ENCODE measurements at regions not wholly inside any gene's neighbourhood (a gene's known extent, or its start where the extent isn't known, plus 50 kb on each side); places are given as distances from the start of the nearest gene placed in this dataset.
A peak's percentile ranks its signal among the peaks of the same experiment; 100 is the strongest.

DNA sequence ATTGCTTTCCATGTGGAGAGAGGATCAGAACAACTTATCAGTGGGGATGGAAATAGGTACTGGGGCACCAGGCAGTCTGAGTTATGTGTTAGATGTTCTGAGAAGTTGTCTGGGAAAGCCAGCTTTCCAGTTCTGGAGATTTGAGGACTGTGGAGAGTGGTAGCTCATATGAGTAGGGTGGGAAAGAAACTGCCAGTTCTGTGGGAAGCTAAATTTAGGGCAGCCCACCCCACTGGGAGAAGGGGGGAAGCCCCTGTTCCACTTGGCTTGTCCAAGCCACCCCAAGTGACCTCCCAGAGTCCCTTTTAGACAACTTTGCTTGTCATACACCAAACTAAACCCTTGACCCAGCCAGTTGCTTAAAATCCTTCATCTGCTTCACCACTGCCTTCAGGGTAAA, 189.5 kb downstream of the REEP3 start:
- no peak for DNase-seq

DNA sequence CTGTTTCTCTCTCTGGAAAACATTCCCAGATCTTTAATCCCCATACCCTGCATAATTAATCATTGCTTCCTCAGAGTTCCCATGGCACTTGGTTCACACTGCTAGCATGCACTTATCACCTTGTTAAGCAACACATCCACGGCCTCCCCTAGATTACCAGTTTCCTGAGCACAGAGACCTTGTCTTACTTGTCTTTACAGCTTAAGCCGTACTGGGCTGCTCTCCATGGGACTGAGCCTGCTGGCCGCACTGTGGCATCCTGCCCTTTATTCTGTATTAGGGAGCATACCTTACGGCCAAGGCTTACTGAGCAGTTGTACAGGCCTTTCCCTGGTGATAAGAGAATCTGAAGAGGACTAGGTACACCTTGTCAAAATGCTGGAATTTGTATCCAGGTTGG, 190.2 kb downstream of the REEP3 start:
- DNase-seq: peak; percentile 2

DNA sequence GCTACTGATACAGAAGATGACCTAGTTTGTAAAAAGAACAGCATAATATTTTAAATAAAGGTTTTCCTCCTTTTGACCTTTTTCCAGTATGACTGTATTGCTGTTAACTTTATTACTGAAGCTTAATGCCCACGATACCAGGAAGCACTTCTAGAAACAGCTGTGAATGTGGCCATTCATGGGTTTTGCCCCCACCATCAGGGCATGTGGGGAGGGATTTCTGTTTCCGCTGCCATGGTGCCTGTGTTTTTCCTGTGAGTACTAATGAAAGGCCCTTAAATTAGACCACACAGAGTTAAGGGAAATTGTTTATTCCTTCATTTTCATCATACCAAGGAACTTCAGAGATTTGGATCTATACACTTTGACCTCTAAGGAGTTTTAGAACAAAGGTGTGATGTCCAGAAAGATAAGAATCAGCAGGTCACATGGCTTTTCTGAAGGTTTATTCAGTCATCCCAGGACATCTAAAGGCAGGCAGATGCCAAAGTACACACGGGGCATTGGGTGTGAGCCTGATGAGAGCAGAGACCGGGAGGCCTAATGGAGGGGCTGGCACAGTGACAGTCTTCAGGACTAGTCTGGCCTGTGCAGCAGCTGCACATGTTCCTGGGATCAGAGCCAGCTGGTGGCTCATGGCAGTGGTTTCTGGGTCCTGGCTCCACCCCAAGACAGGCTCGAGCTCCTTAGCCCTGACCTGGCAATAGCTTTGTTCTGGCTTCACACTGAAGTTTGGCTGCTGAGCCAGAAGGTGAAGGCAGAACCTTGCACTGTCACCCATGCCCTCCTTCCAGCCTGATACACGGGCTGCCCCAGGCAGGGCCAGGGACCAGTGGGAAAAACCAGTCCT, 190.9 kb downstream of the REEP3 start:
- DNase-seq: peak; percentile 77

DNA sequence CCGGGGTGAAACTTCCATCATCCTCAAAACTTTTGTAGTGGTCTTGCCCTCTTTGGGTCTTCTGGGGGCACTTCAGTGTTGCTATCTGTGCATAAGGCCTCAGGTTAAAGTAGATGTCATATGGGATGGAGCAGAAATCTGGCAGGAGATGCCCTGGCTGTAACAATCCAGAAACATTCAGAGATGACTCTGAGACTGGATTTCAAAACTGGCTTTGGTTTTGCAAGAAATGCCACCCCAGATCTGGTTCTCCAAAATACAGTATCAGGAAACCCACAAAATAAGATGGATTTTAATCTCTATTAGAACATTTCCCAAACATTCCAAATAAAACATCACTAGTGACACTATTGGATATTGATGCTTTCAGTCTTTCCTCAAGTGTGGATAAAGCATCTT, 191.5 kb downstream of the REEP3 start:
- no peak for DNase-seq

DNA sequence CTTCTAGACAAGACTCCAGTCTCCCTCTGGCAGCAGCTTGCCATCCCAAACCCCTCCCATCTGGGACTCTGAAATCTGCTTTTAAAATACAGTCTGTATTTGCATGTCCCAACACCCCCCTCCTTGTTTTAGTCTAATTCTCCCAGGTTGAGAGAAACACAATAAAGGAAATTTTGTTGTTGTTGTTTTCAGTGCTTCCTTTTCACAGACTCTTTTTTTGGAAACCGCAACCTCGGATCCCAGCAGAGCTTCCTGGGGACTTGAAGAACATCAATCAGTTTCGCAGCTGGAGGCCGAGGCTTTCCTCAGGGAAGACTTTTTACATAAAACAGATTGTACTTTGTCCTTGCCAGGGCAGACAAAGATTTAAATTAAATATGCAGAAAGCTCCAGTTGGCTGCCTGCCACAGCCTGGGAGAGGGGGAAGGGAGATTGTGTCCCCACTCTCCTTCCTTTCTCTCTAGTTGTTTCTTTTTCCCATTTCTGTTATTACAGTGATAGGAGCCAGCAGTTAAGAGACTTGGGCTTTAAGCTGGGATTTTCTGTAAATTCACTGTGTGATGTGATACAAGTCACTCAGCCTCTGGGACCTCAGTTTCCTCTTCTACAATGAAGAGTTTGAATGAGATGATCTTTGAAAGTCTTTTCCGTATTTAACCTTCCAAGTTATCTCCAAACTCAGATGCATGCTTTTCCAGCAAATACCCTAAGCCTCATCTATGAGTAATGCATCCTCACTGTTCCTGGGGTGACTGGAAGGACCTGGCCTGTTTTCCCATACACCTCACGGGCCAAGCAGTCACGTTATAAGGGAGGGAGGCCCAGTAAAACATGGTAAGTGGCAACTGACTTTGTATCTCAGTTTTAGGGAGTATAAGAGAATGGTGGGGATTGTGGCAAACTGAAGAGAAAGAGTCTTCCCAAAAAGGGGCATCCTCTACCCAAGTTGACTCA, 192.3 kb downstream of the REEP3 start:
- DNase-seq: peak; percentile 69

DNA sequence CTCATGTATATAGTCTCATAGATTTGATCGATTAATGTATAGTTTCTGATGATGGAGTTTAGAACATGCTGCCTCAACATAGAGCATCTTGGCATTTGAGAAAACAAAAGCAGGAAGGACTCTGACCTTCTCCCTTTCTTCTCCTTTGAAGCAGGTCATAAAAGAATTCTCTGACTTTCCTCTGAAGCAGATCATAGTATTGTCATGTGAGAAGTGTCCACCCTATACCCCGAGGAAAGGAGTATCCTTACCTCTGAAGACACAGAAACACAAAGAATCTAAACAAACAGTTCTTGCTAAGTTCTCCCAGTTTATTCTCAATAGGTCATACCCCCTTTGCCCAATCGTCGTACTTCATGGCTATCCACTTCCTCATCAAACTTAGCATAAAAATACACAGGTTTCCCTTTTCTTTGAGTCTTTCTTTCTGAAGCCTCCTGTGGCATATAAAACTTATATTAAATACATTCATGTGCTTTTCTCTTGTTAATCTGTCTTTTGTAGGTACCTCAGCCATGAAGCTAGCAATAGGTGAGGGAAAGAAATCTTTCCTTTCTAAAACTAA, 194.9 kb downstream of the REEP3 start:
- no peak for DNase-seq

DNA sequence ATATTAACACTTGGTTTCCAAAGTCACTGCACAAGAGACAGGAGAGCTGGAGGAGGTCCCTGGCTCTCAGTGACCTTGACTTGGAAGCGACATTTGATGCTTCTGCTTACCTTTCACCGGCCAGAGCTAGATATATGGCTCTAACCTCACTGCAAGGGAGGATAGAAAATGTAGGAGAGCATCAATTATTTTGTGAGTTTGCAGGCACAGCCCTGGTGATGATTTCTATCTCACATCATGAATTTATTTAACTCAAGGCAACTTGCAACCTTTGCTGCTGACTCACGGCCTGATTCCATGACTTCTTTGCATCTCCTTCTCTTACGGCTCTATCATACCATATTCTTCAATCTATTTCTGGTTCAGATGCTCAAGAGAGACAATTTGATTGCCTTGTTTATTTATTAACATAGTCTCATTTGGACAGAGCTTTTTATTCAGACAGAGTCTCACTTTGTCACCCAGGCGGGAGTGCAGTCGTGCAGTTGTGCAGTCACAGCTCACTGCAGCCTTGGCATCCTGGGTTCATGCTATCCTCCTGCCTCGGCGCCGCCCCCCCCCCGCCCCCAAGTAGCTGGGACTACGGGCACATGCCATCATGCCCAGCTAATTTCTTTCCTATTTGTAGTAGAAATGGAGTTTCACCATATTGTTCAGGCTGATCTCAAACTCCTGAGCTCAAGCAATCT, 196.0 kb downstream of the REEP3 start:
- no peak for DNase-seq

DNA sequence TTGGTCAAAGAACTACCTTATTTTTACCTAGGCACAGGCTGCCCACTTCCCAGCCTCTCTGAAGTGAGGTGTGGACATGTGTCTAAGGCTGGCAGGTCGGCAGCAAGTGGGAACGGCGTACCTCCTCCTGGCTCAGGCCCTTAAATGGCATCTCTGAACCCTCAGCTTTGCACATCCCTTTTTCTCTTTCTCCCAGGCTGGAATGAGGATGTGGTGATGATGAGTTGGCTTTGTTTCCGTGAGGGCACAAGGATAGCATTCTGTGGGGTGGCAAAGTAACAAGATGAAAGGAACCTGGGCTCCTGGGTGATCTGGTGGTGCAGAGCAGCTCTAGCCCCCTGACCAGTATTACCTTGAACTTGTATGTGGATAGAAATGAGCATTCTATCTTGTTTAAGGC, 196.8 kb downstream of the REEP3 start:
- no peak for DNase-seq

DNA sequence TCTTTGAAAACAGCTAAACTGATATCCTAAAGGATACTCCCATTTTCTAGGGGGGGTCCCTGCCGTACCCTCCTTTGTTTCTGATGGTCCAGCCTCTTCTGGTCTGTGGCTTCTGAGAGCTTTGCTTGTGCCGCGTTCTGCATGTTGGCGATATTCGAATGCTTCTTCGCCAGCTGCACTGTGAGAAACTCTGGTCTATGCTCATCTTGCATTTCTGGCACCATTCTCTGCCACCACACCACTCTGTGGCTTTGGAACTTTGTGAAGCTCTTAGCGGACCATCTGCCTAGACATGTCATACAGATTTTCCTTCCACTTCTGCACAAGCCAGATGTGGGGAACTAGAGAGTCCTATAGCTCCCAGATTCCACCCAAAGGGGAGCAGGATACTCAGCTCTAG, 197.2 kb downstream of the REEP3 start:
- no peak for DNase-seq

DNA sequence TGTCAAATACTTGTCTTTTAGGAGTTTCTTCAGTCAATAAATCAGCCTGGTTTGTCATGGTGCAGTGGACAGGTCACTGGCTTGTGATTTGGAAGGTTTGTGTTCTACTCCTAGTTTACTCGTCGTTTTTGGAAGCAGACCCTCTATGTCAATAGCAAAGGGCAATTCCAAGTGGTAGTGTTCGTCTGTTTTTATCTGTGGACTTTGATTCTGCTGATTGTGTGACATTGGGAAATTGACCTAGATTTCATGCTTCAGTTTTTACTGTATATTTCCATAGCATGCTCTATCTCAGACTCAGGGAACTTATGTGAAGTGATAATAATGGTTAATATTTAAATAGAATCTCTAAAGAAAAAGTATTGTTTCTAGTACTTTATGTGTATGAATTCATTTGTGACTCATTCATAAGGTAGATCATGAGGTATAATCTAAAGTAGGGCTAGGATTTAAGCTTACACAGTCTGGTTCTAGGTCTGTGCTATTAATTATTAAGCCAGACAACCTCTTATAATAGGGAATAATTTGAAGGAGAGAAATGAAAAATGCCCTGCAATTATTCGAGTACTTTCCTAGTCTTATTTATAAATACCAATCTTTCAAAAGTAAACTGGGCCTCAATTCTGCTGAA, 198.1 kb downstream of the REEP3 start:
- DNase-seq: no peak

DNA sequence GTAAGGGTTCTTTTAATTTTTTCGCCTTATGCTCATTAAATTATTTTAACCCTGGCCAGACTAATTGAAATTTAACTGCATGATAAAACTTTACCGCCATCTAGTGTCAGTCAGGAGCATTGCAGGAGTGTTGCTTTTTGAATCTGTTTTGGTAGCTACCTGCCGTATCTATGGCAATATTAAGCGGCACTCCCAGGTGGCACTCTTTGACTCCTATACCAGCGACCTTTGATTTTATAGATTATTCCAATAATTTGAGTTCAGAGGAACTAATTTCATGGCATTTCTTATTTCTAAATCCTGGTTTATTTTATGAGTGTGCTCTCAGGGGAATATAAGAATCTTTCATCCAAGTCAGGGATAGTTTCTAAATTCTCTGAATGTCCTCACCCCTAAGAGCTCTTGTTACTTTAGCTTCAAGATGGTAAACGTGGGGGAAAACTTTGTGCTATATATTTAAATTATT, 198.9 kb downstream of the REEP3 start:
- DNase-seq: peak; percentile 72

DNA sequence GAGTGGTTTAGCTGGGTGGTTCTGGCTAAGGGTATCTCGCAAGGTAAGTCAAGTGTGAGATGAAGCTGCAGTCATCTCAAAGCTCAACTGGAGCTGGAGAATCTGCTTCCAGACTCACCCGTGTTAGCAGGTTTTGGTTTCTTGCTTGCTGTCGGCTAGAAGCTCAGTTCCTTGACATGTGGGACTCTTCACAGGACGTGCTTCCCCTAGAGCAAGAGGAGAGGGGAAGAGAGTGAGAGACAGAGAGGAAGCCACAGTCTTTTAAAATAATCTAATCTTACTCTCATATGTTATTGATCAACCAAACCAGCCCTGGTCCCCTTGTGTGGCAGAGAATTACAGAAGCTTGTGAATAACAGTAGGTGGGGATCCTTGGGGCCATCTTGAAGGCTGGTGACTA, 199.5 kb downstream of the REEP3 start:
- DNase-seq: no peak

DNA sequence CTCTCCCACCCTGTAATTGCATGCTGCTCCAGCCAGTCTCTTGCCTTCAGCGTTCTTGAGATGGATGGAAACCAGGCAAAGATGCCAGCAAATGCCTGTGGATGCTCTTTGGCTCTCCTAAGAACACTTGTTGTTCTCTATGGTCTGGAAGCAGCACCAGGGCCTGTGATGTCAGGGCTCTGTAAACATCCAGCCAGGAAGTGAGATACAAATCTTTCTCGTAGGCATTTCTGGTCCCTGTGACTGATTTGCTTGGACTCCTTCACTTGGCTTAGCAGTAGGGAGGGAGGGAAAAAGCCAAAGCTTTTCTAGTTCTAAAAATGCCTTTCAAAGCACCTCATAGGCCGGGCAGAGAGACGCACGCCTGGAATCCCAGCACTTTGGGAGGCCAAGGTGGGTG, 201.3 kb downstream of the REEP3 start:
- no peak for DNase-seq

DNA sequence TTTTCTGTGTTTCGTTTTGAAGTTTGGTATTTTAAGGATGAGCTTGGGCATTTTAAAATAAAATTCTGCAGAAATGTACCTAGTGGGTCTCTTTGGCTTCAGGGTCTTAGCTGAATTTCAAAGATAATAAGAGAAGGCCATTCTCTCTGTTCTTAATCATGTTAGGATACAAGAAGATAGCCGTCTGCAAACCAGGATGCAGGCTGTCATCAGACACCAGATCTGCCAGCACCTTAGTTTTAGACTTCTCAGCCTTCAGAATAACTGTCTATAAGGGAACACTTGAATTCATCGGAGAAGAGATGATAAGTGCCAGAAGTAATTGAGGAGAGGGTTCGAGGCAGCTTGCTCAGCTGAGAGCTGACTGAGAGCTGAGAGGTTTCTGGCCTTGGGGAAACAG, 202.1 kb downstream of the REEP3 start:
- no peak for DNase-seq

DNA sequence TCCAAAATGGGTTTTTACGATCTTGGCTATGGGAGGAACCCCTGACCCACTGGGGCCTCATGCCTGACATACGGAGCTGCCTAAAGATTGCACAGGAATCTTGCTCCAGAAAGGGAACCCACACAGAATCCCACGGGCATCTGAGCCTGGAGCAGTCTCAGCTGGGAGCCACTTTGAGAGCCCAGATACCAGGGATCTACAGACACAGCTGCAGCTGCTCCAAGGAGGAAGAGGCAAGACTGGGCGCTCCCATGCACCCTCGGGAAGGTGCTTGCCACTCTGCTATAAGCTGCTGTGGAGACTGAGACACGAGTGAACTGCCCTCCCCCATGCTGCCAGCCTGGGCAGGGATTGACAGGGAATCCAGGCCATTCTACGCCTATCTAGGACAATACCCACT, 202.5 kb downstream of the REEP3 start:
- DNase-seq: no peak

DNA sequence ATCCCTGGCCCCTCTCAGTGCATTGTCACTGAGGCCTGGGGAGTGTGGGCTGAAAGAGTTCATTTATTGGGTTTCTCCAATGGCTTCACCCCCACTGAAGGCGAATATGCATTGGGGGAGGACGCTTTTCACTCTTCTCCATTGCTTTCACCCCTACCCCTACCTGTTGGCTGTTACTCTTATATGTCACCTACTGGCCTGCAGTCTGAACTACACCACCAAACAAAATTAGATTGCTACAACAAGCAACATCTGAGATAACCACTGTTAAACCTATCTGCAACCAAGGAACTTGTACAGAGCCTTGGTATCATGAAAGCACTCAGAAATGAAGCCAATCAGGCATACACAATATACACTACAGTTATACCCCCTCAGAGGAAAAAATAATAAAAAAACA, 203.7 kb downstream of the REEP3 start:
- DNase-seq: no peak

DNA sequence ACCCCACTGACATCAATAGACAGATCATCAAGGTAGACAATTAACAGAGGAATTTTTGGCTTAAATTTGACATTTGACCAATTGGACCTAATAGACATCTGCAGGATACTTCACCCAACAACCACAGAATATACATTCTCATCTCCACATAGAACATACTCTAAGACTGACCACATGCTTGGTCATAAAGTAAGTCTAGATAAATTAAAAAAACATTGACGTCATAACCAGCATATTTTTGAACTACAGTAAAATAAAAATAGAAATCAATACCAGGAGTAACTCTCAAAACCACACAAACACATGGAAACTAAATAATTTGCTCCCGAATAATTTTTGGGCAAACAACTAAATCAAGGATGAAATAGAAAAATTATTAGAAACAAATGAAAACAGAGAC, 205.7 kb downstream of the REEP3 start:
- no peak for DNase-seq

DNA sequence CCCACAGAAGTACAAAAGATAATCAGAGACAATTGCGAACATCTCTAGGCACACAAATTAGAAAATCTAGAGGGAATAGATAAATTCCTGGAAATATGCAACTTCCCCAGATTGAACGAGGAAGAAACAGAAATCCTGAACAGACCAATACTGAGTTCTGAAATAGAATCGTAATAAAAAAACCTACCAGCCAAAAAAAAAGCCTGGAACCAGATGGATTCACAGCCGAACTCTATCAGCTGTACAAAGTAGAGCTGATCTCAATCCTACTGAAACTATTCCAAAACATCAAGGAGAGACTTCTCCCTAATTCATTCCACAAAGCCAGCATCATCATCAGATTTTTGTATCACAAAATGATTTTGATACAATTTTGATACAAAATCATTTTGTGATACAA, 206.4 kb downstream of the REEP3 start:
- no peak for DNase-seq

DNA sequence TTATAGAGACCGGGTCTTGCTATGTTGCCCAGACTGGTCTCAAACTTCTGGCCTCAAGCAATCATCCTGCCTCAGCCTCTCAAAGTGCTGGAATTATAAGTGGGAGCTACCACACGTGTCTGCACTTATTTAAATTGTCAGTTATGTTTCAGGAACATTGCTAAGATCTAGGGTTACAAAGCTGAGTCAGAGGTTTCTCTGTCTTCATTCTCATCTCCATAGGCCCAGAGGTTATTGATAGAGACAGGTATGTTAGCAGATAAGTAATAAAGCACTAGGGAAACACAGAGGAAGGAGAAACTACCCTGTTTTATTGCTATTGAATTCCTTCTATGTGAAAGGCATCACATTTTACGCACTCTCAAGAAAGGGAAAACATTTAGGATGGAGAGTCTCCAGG, 214.1 kb downstream of the REEP3 start:
- no peak for DNase-seq

DNA sequence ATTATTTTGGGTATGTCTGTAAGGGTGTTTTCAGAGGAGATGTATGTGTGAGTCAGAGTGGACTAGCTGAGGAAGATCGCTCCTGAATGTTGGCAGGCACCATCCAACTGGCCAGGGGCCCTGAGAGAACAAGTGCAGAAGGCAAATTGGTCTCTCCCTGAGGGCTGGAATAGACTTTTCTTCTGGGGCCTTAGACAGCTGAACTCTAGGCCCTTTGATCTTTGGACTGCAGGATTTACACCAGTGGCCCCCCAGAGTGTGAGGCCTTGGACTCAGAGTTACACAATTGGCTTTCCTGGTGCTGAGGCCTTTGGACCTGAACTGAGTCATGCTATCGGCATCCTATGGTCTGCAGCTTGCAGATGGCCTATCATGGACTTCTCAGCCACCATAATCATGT, 217.2 kb downstream of the REEP3 start:
- DNase-seq: no peak

DNA sequence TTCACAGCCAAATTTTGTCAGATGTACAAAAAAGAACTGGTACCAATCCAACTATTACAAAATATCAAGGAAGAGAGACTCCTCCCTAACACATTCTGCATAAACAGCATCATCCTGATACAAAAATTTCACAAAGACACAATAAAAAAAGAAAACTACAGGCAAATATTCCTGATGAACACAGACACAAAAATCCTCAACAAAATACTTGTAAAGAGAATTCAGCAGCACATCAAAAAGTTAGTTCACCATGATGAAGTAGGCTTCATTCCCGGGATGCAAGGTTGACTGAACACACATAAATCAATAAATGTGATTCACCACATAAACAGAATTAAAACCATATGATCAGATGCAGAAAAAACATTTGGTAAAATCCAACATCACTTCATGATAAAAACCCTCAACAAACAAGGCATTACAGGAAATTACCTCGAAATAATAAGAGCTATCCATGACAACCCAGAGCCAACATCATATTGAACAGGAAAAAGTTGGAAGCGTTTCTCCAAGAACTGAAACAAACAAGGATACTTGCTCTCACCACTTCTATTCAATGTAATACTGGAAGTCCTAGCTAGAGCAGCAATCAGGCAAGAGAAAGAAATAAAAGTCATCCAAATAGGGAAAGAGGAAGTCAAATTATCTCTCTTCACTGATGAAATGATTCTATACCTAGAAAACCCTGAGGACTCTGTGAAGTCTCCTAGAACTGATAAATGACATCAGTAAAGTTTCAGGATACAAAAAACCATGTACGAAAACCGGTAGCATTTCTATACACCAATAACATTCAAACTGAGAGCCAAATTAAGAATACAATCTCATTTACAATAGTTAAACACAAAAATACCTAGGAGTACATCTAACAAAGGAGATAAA, 223.1 kb downstream of the REEP3 start:
- no peak for DNase-seq

Measured in NCI-H82 (cell line).